ENCODE measurements at regions not wholly inside any gene's neighbourhood (a gene's known extent, or its start where the extent isn't known, plus 50 kb on each side); places are given as distances from the start of the nearest gene placed in this dataset.

DNA sequence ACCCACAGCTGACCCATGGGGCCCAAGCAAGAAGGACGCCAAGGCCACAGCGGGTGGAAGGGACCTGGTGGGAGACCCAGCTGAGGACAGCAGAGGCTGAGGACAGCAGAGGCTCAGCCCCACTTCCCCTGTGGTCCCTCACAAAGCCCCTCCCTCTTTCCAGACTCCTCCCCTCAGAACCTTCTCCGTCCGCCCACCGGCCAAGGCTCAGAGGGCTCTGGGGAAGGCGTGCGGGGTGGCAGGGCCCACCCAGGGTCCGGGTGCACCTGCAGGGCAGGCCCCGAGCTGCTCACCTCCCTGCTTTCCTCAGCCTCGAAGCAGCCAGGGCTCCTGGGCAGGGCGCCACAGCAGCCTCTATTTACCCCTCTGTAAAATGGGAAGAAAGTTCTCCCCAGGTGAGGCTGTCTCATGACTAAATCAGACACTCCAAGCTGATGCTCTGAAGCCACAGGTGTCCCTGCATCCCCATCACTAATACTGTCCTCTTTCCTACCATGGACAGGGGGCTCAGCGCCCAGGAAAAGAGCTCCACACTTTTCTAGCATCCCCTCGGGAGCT is 137.9 kb upstream of the PPP1R26 start:
- no peak for TF ChIP-seq POLR2AphosphoS5 (IDR thresholded peaks at IDR 0.05; ENCODE audit: low read depth, low read length)
- no peak for TF ChIP-seq SIN3A (IDR thresholded peaks at IDR 0.05; ENCODE audit: borderline replicate concordance, insufficient read depth, low read length)
- TF ChIP-seq, protein P1, sequence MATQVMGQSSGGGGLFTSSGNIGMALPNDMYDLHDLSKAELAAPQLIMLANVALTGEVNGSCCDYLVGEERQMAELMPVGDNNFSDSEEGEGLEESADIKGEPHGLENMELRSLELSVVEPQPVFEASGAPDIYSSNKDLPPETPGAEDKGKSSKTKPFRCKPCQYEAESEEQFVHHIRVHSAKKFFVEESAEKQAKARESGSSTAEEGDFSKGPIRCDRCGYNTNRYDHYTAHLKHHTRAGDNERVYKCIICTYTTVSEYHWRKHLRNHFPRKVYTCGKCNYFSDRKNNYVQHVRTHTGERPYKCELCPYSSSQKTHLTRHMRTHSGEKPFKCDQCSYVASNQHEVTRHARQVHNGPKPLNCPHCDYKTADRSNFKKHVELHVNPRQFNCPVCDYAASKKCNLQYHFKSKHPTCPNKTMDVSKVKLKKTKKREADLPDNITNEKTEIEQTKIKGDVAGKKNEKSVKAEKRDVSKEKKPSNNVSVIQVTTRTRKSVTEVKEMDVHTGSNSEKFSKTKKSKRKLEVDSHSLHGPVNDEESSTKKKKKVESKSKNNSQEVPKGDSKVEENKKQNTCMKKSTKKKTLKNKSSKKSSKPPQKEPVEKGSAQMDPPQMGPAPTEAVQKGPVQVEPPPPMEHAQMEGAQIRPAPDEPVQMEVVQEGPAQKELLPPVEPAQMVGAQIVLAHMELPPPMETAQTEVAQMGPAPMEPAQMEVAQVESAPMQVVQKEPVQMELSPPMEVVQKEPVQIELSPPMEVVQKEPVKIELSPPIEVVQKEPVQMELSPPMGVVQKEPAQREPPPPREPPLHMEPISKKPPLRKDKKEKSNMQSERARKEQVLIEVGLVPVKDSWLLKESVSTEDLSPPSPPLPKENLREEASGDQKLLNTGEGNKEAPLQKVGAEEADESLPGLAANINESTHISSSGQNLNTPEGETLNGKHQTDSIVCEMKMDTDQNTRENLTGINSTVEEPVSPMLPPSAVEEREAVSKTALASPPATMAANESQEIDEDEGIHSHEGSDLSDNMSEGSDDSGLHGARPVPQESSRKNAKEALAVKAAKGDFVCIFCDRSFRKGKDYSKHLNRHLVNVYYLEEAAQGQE (IDR thresholded peaks at IDR 0.05; ENCODE audit: insufficient read depth in 1 of 2, low read depth in 2 of 2, low read length in 2 of 2): no peak
- no peak for TF ChIP-seq TAF1 (IDR thresholded peaks at IDR 0.05; ENCODE audit: borderline replicate concordance, insufficient read depth, low read length)
- TF ChIP-seq FOXP2 (optimal IDR thresholded peaks at IDR 0.05; ENCODE audit: borderline replicate concordance, extremely low read depth, extremely low read length, insufficient read depth): no peak
